ENCODE measurements at regions not wholly inside any gene's neighbourhood (a gene's known extent, or its start where the extent isn't known, plus 50 kb on each side); places are given as distances from the start of the nearest gene placed in this dataset.
"Not testable (repeated sequence)": the region's sequence is repeated elsewhere in the genome, so short reads cannot be mapped to it uniquely, and the experiment has no call there.

GRCh38 chr10:44569193-44570091, 184.5 kb upstream of the CXCL12 start:
- DNase-seq = peak; percentile 94

- peak; percentile 50 for DNase-seq
Observed at GRCh38 chr10:44571701-44572100, 186.8 kb upstream of the CXCL12 start.

GRCh38 chr10:44572146-44572545, 187.2 kb upstream of the CXCL12 start:
- no peak for DNase-seq

- no peak for DNase-seq
Observed at GRCh38 chr10:44573821-44574220, 188.9 kb upstream of the CXCL12 start.

GRCh38 chr10:44574596-44575480, 189.9 kb upstream of the CXCL12 start:
- DNase-seq = no peak

- no peak for DNase-seq
Observed at GRCh38 chr10:44575601-44576380, 190.9 kb upstream of the CXCL12 start.

- no peak for DNase-seq
Observed at GRCh38 chr10:44576702-44577191, 191.8 kb upstream of the CXCL12 start.

GRCh38 chr10:44577533-44577932, 192.6 kb upstream of the CXCL12 start:
- DNase-seq = no peak

GRCh38 chr10:44578271-44578670, 193.4 kb upstream of the CXCL12 start:
- DNase-seq = no peak

- not testable (repeated sequence) for DNase-seq
Observed at GRCh38 chr10:44578963-44579362, 194.1 kb upstream of the CXCL12 start.

GRCh38 chr10:44581996-44582395, 197.1 kb upstream of the CXCL12 start:
- DNase-seq = no peak

GRCh38 chr10:44587488-44588318, 202.8 kb upstream of the CXCL12 start:
- DNase-seq = no peak

- DNase-seq = no peak
Observed at GRCh38 chr10:44589181-44589943, 204.5 kb upstream of the CXCL12 start.

GRCh38 chr10:44589944-44590449, 205.1 kb upstream of the CXCL12 start:
- DNase-seq = no peak

- no peak for DNase-seq
Observed at GRCh38 chr10:44591911-44592310, 207.0 kb upstream of the CXCL12 start.

- DNase-seq = no peak
Observed at GRCh38 chr10:44593952-44594351, 209.1 kb upstream of the CXCL12 start.

GRCh38 chr10:44607116-44607515, 222.2 kb upstream of the CXCL12 start:
- DNase-seq = peak; percentile 39

- peak; percentile 36 for DNase-seq
Observed at GRCh38 chr10:44618910-44619309, 234.0 kb upstream of the CXCL12 start.

- no peak for DNase-seq
Observed at GRCh38 chr10:44619521-44619920, 234.6 kb upstream of the CXCL12 start.

- peak; percentile 77 for DNase-seq
Observed at GRCh38 chr10:44619975-44620374, 235.1 kb upstream of the CXCL12 start.

Data from fibroblast of skin of right quadriceps (primary cell).